Panc1 (cell line): ENCODE measurements at regions not wholly inside any gene's neighbourhood (a gene's known extent, or its start where the extent isn't known, plus 50 kb on each side); places are given as distances from the start of the nearest gene placed in this dataset.

Source experiments
- ATAC-seq: fragments of 200-7000 bp; cut with Tn5 transposase; 2 replicates; pipeline ENCODE4 v1.9.1; 2020; ENCODE audit warnings: mild to moderate bottlenecking, moderate library complexity
- BruUV-seq: library from RNA; stranded (reverse); fragments of 400-500 nt; replicated peaks from 2 replicates; lab custom pipeline; 2021; lab: Mats Ljungman, UMichigan
- CTCF ChIA-PET: fragments of 300-600 bp; sonication (Branson Sonifier 250); formaldehyde crosslinking; loops from one replicate; lab custom pipeline; 2022; ENCODE audit warnings: antibody characterized with exemption; lab: Charles Lee
- POLR2A ChIA-PET: fragments of 300-600 bp; sonication (Branson Sonifier 250); formaldehyde crosslinking; loops from one replicate; lab custom pipeline; 2022; ENCODE audit warnings: antibody characterized with exemption; lab: Charles Lee
- DNase-seq: peaks from one replicate; pipeline ENCODE4 v3.0.0-alpha.2; 2010; ENCODE audit warnings: low read depth, low spot score
- H3K27ac ChIP-seq: 2 replicates; pipeline ENCODE4 v1.5.1; 2011; ENCODE audit warnings: mild to moderate bottlenecking, low read length, inconsistent platforms
- H3K27me3 ChIP-seq: fragments of 200-500 bp; sonication (Bioruptor generic); 2 replicates; pipeline ENCODE4 v1.6.0; 2014; ENCODE audit warnings: low read length, inconsistent platforms; ENCODE audit not compliant: control insufficient read depth, insufficient read depth
- H3K36me3 ChIP-seq: fragments of 200-500 bp; sonication (Bioruptor generic); 2 replicates; pipeline ENCODE4 v1.5.1; 2014; ENCODE audit warnings: inconsistent platforms, mild to moderate bottlenecking, low read length, moderate library complexity; ENCODE audit not compliant: control insufficient read depth, insufficient read depth
- H3K4me1 ChIP-seq: 2 replicates; pipeline ENCODE4 v1.5.1; 2011; ENCODE audit warnings: inconsistent platforms, mild to moderate bottlenecking, low read length, moderate library complexity; ENCODE audit not compliant: control insufficient read depth, insufficient read depth
- H3K4me3 ChIP-seq, 2 experiments: 2 replicates each; pipeline ENCODE4 v1.5.1; 2011 to 2012; ENCODE audit warnings: low read depth in 2 of 2, low read length in 2 of 2, mild to moderate bottlenecking in 2 of 2, inconsistent platforms in 1 of 2, moderate library complexity in 1 of 2
- H3K9me3 ChIP-seq: fragments of 200-500 bp; sonication (Bioruptor generic); 2 replicates; pipeline ENCODE4 v1.5.1; 2014; ENCODE audit warnings: low read depth, mild to moderate bottlenecking, inconsistent platforms, low read length, moderate library complexity; ENCODE audit not compliant: control insufficient read depth, insufficient read depth
- POLR2AphosphoS5 ChIP-seq: IDR thresholded peaks from 2 replicates; pipeline ENCODE4 v1.6.1; 2012; ENCODE audit warnings: mild to moderate bottlenecking, low read depth, low read length, moderate library complexity
- SIN3A ChIP-seq: IDR thresholded peaks from 2 replicates; pipeline ENCODE4 v1.6.1; 2012; ENCODE audit warnings: low read depth, mild to moderate bottlenecking, low read length, moderate library complexity, borderline replicate concordance; ENCODE audit not compliant: insufficient read depth
- TCF7L2 ChIP-seq: IDR thresholded peaks from 2 replicates; pipeline ENCODE4 v1.6.1; 2011; ENCODE audit warnings: mild to moderate bottlenecking, low read depth, low read length, inconsistent platforms
- in situ Hi-C: cut with HindIII; loops from 2 replicates; pipeline ENCODE4 v1.10.0; 2016; ENCODE audit warnings: low sequenced_read_pairs, low pct_unique_long_range_greater_than_20kb
- intact Hi-C: fragments of 100-400 bp; cut with micrococcal nuclease; formaldehyde crosslinking; loops from one replicate; pipeline ENCODE4 v1.10.0; 2022; ENCODE audit not compliant: unreplicated experiment
- TF ChIP-seq, protein P1 (sequence below), 2 experiments: IDR thresholded peaks; 2 replicates each; pipeline ENCODE4 v1.6.1; 2011 to 2012; ENCODE audit warnings: low read depth in 2 of 2, control low read depth in 1 of 2, low read length in 1 of 2, mild to moderate bottlenecking in 1 of 2, moderate library complexity in 1 of 2; ENCODE audit not compliant: insufficient read depth in 1 of 2
- TF ChIP-seq, protein P2 (sequence below): fragments of 450-650 bp; IDR thresholded peaks from 2 replicates; pipeline ENCODE4 v1.5.1; 2017; ENCODE audit warnings: mild to moderate bottlenecking

DNA sequence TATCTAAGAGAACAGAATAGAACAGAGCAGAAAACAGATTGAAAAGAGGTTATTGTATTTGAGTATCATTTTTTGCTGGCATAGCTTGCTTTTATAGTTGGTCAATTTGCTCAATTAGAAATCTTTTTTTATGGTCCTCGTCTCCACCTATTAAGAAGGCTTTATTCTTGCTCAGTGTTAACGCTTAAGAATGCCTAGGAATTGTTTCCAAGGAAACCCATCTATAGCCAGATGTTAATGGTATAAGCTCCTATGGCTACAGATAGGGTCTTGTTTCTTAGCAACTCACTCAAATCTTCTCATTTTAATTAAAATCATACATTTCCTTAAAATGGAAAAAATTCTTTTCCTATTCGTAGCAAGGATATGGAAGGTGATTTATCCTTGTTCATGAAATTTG is 392.3 kb downstream of the TMEM135 start:
- POLR2A ChIA-PET: no interaction called here
- no TSS peak for BruUV-seq
- in situ Hi-C loops: no loop called here
- H3K27me3 ChIP-seq: no peaks in the 10 kb centered on the region; the same call in 1 of the 2 replicates
- no peaks in the 10 kb centered on the region for H3K36me3 ChIP-seq
- no peaks in the 10 kb centered on the region for H3K4me1 ChIP-seq
- no peak overlapping the region for H3K4me3 ChIP-seq
- no peak overlapping the region for H3K27ac ChIP-seq
- intact Hi-C loops: loop anchor here (10.0 kb wide), 1 partner anchor 485 kb away; no protein-coding TSS in a partner anchor
- no peaks in the 10 kb centered on the region for H3K9me3 ChIP-seq
- CTCF ChIA-PET: no interaction called here
- ATAC-seq (no peak), DNase-seq (no peak)
- TF ChIP-seq POLR2AphosphoS5: no peak
- TF ChIP-seq SIN3A: no peak
- TF ChIP-seq, protein P1, sequence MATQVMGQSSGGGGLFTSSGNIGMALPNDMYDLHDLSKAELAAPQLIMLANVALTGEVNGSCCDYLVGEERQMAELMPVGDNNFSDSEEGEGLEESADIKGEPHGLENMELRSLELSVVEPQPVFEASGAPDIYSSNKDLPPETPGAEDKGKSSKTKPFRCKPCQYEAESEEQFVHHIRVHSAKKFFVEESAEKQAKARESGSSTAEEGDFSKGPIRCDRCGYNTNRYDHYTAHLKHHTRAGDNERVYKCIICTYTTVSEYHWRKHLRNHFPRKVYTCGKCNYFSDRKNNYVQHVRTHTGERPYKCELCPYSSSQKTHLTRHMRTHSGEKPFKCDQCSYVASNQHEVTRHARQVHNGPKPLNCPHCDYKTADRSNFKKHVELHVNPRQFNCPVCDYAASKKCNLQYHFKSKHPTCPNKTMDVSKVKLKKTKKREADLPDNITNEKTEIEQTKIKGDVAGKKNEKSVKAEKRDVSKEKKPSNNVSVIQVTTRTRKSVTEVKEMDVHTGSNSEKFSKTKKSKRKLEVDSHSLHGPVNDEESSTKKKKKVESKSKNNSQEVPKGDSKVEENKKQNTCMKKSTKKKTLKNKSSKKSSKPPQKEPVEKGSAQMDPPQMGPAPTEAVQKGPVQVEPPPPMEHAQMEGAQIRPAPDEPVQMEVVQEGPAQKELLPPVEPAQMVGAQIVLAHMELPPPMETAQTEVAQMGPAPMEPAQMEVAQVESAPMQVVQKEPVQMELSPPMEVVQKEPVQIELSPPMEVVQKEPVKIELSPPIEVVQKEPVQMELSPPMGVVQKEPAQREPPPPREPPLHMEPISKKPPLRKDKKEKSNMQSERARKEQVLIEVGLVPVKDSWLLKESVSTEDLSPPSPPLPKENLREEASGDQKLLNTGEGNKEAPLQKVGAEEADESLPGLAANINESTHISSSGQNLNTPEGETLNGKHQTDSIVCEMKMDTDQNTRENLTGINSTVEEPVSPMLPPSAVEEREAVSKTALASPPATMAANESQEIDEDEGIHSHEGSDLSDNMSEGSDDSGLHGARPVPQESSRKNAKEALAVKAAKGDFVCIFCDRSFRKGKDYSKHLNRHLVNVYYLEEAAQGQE (IDR thresholded peaks at IDR 0.05; ENCODE audit: insufficient read depth in 1 of 2, low read depth in 2 of 2, low read length in 1 of 2): no peak
- TF ChIP-seq TCF7L2: no peak
- TF ChIP-seq, protein P2, sequence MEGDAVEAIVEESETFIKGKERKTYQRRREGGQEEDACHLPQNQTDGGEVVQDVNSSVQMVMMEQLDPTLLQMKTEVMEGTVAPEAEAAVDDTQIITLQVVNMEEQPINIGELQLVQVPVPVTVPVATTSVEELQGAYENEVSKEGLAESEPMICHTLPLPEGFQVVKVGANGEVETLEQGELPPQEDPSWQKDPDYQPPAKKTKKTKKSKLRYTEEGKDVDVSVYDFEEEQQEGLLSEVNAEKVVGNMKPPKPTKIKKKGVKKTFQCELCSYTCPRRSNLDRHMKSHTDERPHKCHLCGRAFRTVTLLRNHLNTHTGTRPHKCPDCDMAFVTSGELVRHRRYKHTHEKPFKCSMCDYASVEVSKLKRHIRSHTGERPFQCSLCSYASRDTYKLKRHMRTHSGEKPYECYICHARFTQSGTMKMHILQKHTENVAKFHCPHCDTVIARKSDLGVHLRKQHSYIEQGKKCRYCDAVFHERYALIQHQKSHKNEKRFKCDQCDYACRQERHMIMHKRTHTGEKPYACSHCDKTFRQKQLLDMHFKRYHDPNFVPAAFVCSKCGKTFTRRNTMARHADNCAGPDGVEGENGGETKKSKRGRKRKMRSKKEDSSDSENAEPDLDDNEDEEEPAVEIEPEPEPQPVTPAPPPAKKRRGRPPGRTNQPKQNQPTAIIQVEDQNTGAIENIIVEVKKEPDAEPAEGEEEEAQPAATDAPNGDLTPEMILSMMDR: no peak

DNA sequence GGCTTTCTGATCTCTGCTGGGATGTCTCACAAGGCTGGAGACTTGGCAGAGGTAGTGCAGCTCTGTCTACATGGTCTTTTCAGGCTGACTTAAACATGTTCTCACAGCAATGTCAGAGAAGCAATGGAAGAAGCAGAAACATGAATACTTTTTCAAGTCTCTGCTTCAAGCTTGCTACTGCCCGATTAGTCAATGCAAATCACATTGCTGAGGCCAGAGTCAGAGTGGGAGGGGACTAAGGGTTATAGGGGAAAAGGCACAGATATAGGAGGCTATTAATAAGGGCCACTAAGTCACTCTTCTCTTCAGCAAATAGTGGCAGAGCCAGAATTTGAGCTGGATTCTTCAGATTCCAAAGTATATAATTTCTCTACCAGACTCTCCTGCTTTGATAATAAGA is 390.5 kb downstream of the TMEM135 start:
- Histone ChIP-seq H3K36me3 (no peaks in the 10 kb centered on the region), H3K27ac (no peak overlapping the region), H3K4me3 (no peak overlapping the region), H3K4me1 (no peaks in the 10 kb centered on the region), H3K27me3 (peaks cover 8% of the 10 kb centered on the region), H3K9me3 (no peaks in the 10 kb centered on the region)
- no peak for TF ChIP-seq SIN3A
- TF ChIP-seq, protein P1 (IDR thresholded peaks at IDR 0.05; ENCODE audit: insufficient read depth in 1 of 2, low read depth in 2 of 2, low read length in 1 of 2): no peak
- TF ChIP-seq POLR2AphosphoS5: no peak
- TF ChIP-seq, protein P2: no peak
- TF ChIP-seq TCF7L2: no peak
- CTCF ChIA-PET: interaction anchor here (0.6 kb wide), 1 partner anchor 23 kb away, joined by 4 read pairs; no protein-coding TSS in a partner anchor
- intact Hi-C loops: loop anchor here (10.0 kb wide), 1 partner anchor 483 kb away; no protein-coding TSS in a partner anchor
- in situ Hi-C loops: no loop called here
- DNase-seq: no peak
- no TSS peak for BruUV-seq
- POLR2A ChIA-PET: no interaction called here
- ATAC-seq: no peak
